K562 (cell line): ENCODE measurements at regions not wholly inside any gene's neighbourhood (a gene's known extent, or its start where the extent isn't known, plus 50 kb on each side); places are given as distances from the start of the nearest gene placed in this dataset.

Source experiments
- ATAC-seq: fragments of 200-7000 bp; cut with Tn5 transposase; 3 replicates; pipeline ENCODE4 v1.9.1; 2020; ENCODE audit warnings: moderate library complexity
- BruUV-seq: library from RNA; stranded (reverse); fragments of 400-500 nt; replicated peaks from 2 replicates; lab custom pipeline; 2021; lab: Mats Ljungman, UMichigan
- CTCF ChIA-PET: fragments of 300-600 bp; formaldehyde crosslinking; extraction: SDS; loops from one replicate; lab custom pipeline; 2021; ENCODE audit warnings: low intra/inter-chr PET ratio; lab: Yijun Ruan, JAX
- POLR2A ChIA-PET: fragments of 300-600, 350-650 bp; sonication (Branson Sonifier 250); formaldehyde crosslinking; extraction: SDS; loops from one replicate; lab custom pipeline; 2021; ENCODE audit warnings: antibody characterized with exemption, inconsistent platforms; lab: Yijun Ruan, JAX
- DNase-seq, 4 experiments: peaks; one replicate each; pipeline versions ENCODE4 v3.0.0 to v3.0.0-alpha.2; 2011 to 2018; ENCODE audit warnings: low spot score in 3 of 4, mixed read lengths in 3 of 4; ENCODE audit errors: extremely low read depth in 1 of 4
- FAIRE-seq: peaks from 2 replicates; lab custom pipeline; 2011; peaks lifted over from hg19 to GRCh38; lab: Jason Lieb, UNC
- H2AFZ ChIP-seq: 2 replicates; pipeline ENCODE4 v1.6.0; 2011; ENCODE audit warnings: low read depth, low read length, control low read depth, inconsistent platforms
- H3K27ac ChIP-seq: fragments of 200-600 bp; 3 replicates; pipeline ENCODE4 v1.8.0; 2011; ENCODE audit warnings: low read depth, mild to moderate bottlenecking, control low read depth, inconsistent platforms, low read length, moderate library complexity, mixed read lengths; ENCODE audit errors: extremely low read depth
- H3K27me3 ChIP-seq, 2 experiments: fragments of 300-600 bp in 1 of 2; 2 replicates in 1 of 2; 3 replicates in 1 of 2; pipeline versions ENCODE4 v1.6.0 to v1.8.0; 2011; ENCODE audit warnings: inconsistent platforms in 2 of 2, low read length in 2 of 2, mild to moderate bottlenecking in 1 of 2, mixed read lengths in 1 of 2, moderate library complexity in 1 of 2; ENCODE audit not compliant: control insufficient read depth in 2 of 2, insufficient read depth in 2 of 2
- H3K36me3 ChIP-seq: fragments of 300-600 bp; 3 replicates; pipeline ENCODE4 v1.8.0; 2011; ENCODE audit warnings: mild to moderate bottlenecking, low read length, inconsistent platforms; ENCODE audit not compliant: control insufficient read depth, insufficient read depth
- H3K4me1 ChIP-seq, 2 experiments: fragments of 200-600 bp in 1 of 2; replicated peaks in 1 of 2; 2 replicates in 1 of 2; 3 replicates in 1 of 2; pipeline versions ENCODE4 v1.5.1 to v1.8.0; 2011; ENCODE audit warnings: inconsistent platforms in 2 of 2, low read length in 2 of 2, mild to moderate bottlenecking in 1 of 2, mixed read lengths in 1 of 2, moderate library complexity in 1 of 2; ENCODE audit not compliant: control insufficient read depth in 2 of 2, insufficient read depth in 2 of 2
- H3K4me2 ChIP-seq: 2 replicates; pipeline ENCODE4 v1.6.1; 2011; ENCODE audit warnings: low read length, control low read depth, inconsistent platforms, mixed read lengths; ENCODE audit not compliant: insufficient read depth
- H3K4me3 ChIP-seq: fragments of 200-600 bp; sonication (generic), shearing (Covaris generic); 2 replicates; pipeline ENCODE4 v1.5.1; 2016; ENCODE audit warnings: control low read depth, inconsistent platforms
- H3K79me2 ChIP-seq: fragments of 200-600 bp; 3 replicates; pipeline ENCODE4 v1.8.0; 2011; ENCODE audit warnings: low read length, inconsistent platforms; ENCODE audit not compliant: control insufficient read depth, insufficient read depth
- H3K9ac ChIP-seq, 2 experiments: 2 replicates each; pipeline versions ENCODE4 v1.6.0 to v1.6.1; 2011; ENCODE audit warnings: low read depth in 2 of 2, low read length in 2 of 2, control low read depth in 1 of 2, inconsistent platforms in 1 of 2, mild to moderate bottlenecking in 1 of 2, mixed read lengths in 1 of 2; ENCODE audit not compliant: insufficient read depth in 1 of 2
- H3K9me1 ChIP-seq: one replicate; pipeline ENCODE4 v1.6.0; 2011; ENCODE audit warnings: inconsistent platforms, mild to moderate bottlenecking, low read length, moderate library complexity; ENCODE audit not compliant: control insufficient read depth, insufficient read depth
- H3K9me3 ChIP-seq: replicated peaks from 2 replicates; pipeline ENCODE4 v1.5.1; 2011; ENCODE audit warnings: low read depth, low read length, inconsistent platforms; ENCODE audit not compliant: control insufficient read depth, insufficient read depth
- H4K20me1 ChIP-seq: replicated peaks from 2 replicates; pipeline ENCODE4 v1.6.1; 2011; ENCODE audit warnings: low read length, inconsistent platforms, mixed read lengths; ENCODE audit not compliant: control insufficient read depth, insufficient read depth
- CCNT2 ChIP-seq: IDR thresholded peaks from 2 replicates; pipeline ENCODE4 v1.6.1; 2011; ENCODE audit warnings: borderline replicate concordance, low read depth, mild to moderate bottlenecking, moderate library complexity, mixed read lengths, low read length; ENCODE audit not compliant: insufficient read length; ENCODE audit errors: extremely low read depth
- CREB1 ChIP-seq, 2 experiments: sonication (generic) in 1 of 2; formaldehyde crosslinking in 1 of 2; IDR thresholded peaks; 2 replicates each; pipeline versions ENCODE4 v1.6.1 to v1.8.0; 2012 to 2022; ENCODE audit warnings: inconsistent platforms in 1 of 2, mild to moderate bottlenecking in 1 of 2, missing genetic modification reagents in 1 of 2, moderate library complexity in 1 of 2
- DMBX1 ChIP-seq: fragments of 250-450 bp; sonication (Bioruptor Pico); IDR thresholded peaks from 2 replicates; pipeline ENCODE4 v1.8.0; 2022; ENCODE audit warnings: inconsistent platforms, mild to moderate bottlenecking, moderate library complexity, borderline replicate concordance
- EGR1 ChIP-seq: fragments of 450-650 bp; conservative IDR thresholded peaks from 2 replicates; pipeline ENCODE4 v1.6.1; 2017; ENCODE audit warnings: mild to moderate bottlenecking
- FOSL1 ChIP-seq: fragments of 200-800 bp; sonication (Bioruptor generic); conservative IDR thresholded peaks from 2 replicates; pipeline ENCODE4 v1.6.1; 2016; ENCODE audit warnings: missing genetic modification characterization, missing compliant biosample characterization
- JUND ChIP-seq, 2 experiments: IDR thresholded peaks; 2 replicates in 1 of 2; 3 replicates in 1 of 2; pipeline ENCODE4 v1.6.1; 2011; ENCODE audit warnings: borderline replicate concordance in 2 of 2, low read depth in 2 of 2, low read length in 2 of 2, improper control_type of control experiment in 1 of 2, missing biosample characterization in 1 of 2, missing genetic modification characterization in 1 of 2, missing genetic modification reagents in 1 of 2
- MEIS2 ChIP-seq: fragments of 450-650 bp; IDR thresholded peaks from 2 replicates; pipeline ENCODE4 v1.6.1; 2014; ENCODE audit warnings: mild to moderate bottlenecking; ENCODE audit not compliant: partially characterized antibody
- NCOA1 ChIP-seq: fragments of 450-650 bp; IDR thresholded peaks from 2 replicates; pipeline ENCODE4 v1.6.1; 2016; ENCODE audit warnings: low read depth
- NFE2 ChIP-seq: IDR thresholded peaks from 2 replicates; pipeline ENCODE4 v1.6.1; 2014; ENCODE audit warnings: antibody characterized with exemption, low read depth
- NR2F6 ChIP-seq: fragments of 450-650 bp; formaldehyde crosslinking; IDR thresholded peaks from 2 replicates; pipeline ENCODE4 v1.4.0; 2020; ENCODE audit warnings: mild to moderate bottlenecking
- SMAD3 ChIP-seq: fragments of 450-650 bp; formaldehyde crosslinking; conservative IDR thresholded peaks from 2 replicates; pipeline ENCODE4 v1.4.0; 2020; ENCODE audit warnings: mild to moderate bottlenecking
- U2AF1 ChIP-seq: fragments of 200-400 bp; formaldehyde crosslinking; optimal IDR thresholded peaks from 2 replicates; pipeline ENCODE3; 2017; ENCODE audit warnings: mild to moderate bottlenecking, low read depth, low read length, moderate library complexity
- ZFP1 ChIP-seq: fragments of 450-650 bp; formaldehyde crosslinking; IDR thresholded peaks from 2 replicates; pipeline ENCODE4 v1.4.0; 2020; ENCODE audit warnings: mild to moderate bottlenecking, mixed read lengths
- ZKSCAN8 ChIP-seq: fragments of 200-800 bp; sonication (Bioruptor generic); IDR thresholded peaks from 2 replicates; pipeline ENCODE4 v1.6.1; 2016; ENCODE audit warnings: missing genetic modification characterization, missing compliant biosample characterization
- ZNF217 ChIP-seq: sonication (generic); formaldehyde crosslinking; IDR thresholded peaks from 2 replicates; pipeline ENCODE4 v1.8.0; 2022; ENCODE audit warnings: mild to moderate bottlenecking, missing genetic modification reagents
- ZNF316 ChIP-seq: fragments of 450-650 bp; IDR thresholded peaks from 2 replicates; pipeline ENCODE4 v1.6.1; 2016
- in situ Hi-C: fragments of 300-500 bp; cut with MboI; formaldehyde crosslinking; loops from 4 replicates; pipeline ENCODE4 v1.15.0; 2018; ENCODE audit warnings: inconsistent platforms, mixed read lengths
- intact Hi-C: fragments of 100-400 bp; cut with micrococcal nuclease; formaldehyde crosslinking; loops from 2 replicates; pipeline ENCODE4 v1.14.2; 2022
- TF ChIP-seq, protein P1 (sequence below): sonication (generic); formaldehyde crosslinking; IDR thresholded peaks from 2 replicates; pipeline ENCODE4 v1.8.1; 2023; ENCODE audit warnings: mild to moderate bottlenecking, missing genetic modification reagents, moderate library complexity
- TF ChIP-seq, protein P2 (sequence below), 2 experiments: IDR thresholded peaks in 1 of 2; conservative IDR thresholded peaks in 1 of 2; 2 replicates each; pipeline ENCODE4 v1.6.1; 2016; ENCODE audit warnings: low read depth in 2 of 2, mild to moderate bottlenecking in 1 of 2, missing compliant biosample characterization in 1 of 2, missing genetic modification characterization in 1 of 2, moderate library complexity in 1 of 2
- TF ChIP-seq, protein P3 (sequence below): sonication (generic); formaldehyde crosslinking; IDR thresholded peaks from 2 replicates; pipeline ENCODE4 v1.8.0; 2022; ENCODE audit warnings: missing genetic modification reagents, mild to moderate bottlenecking, borderline replicate concordance

DNA sequence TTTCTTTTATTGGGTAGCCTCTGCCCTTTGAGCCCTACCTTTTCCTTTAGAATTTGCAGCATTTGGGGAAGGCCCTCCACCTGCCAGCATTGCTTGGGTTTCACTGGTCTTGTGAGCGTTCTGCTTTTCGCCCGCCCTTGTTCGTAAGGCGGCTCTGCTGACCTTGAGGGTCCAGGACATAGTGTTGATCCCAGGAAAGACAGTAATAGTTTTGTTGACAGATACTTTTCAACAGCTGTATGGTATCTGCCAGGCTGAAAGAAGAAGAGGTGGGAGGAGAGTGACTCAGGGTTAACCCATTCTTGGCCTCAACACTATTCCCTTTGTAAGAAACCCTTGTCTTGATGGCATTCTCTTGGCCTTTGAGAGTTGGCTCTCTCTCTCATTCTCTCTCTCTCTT lies 113.4 kb upstream of the SPAG17 start (continued):
- TF ChIP-seq, protein P1, sequence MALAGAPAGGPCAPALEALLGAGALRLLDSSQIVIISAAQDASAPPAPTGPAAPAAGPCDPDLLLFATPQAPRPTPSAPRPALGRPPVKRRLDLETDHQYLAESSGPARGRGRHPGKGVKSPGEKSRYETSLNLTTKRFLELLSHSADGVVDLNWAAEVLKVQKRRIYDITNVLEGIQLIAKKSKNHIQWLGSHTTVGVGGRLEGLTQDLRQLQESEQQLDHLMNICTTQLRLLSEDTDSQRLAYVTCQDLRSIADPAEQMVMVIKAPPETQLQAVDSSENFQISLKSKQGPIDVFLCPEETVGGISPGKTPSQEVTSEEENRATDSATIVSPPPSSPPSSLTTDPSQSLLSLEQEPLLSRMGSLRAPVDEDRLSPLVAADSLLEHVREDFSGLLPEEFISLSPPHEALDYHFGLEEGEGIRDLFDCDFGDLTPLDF (CRISPR knock-in tag): no peak
- TF ChIP-seq FOSL1 (tag) (peak; percentile 35; the same call in 1 of the 2 replicates), DMBX1 (peak; percentile 69; the same call in 1 of the 2 replicates), NR2F6 (no peak), ZNF217 (no peak), NFE2 (peak; percentile 21; the same call in 1 of the 2 replicates), EGR1 (peak; percentile 49), JUND (IDR thresholded peaks at IDR 0.05; ENCODE audit: borderline replicate concordance, low read depth, low read length) (peak; percentile 35; the same call in 1 of the 2 replicates), JUND (tag; IDR thresholded peaks at IDR 0.05; ENCODE audit: borderline replicate concordance, low read depth, low read length) (peak; percentile 87; the same call in 2 of the 3 replicates), MEIS2 (peak; percentile 87), ZKSCAN8 (peak; percentile 31; the same call in 1 of the 2 replicates), CREB1 (IDR thresholded peaks at IDR 0.05) (no peak), CREB1 (CRISPR knock-in tag; IDR thresholded peaks at IDR 0.05) (no peak)

DNA sequence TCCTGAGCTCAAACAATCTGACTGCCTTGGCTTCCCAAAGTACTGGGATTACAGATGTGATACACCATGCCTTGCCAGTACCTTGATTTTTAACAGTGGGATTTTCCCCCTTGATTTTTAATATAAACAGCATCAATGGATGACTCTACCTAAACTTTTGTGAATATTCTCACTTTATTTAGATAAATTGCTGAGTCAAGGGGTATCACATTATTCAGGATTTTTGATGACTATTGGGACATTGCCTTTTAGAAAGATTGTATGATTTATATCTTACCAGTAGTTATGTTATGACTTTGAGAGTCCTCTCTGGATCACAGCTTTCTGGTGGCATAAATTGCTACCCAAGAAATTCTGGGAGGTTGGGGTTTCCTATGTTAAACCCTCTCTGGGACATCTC lies 112.5 kb upstream of the SPAG17 start:
- DNase-seq (no peak), FAIRE-seq (no peak), ATAC-seq (no peak)
- ChIA-PET POLR2A (no interaction called here), CTCF (no interaction called here)
- Histone ChIP-seq H3K9me3 (no peaks in the 10 kb centered on the region), H3K9me1 (no peaks in the 10 kb centered on the region), H3K9ac (no peak overlapping the region), H3K27ac (no peak overlapping the region), H3K4me2 (no peak overlapping the region), H2AFZ (no peak overlapping the region), H3K36me3 (no peaks in the 10 kb centered on the region), H3K4me1 (no peaks in the 10 kb centered on the region), H4K20me1 (no peaks in the 10 kb centered on the region), H3K79me2 (no peaks in the 10 kb centered on the region), H3K4me3 (no peak overlapping the region), H3K27me3 (no peaks in the 10 kb centered on the region)
- no TSS peak for BruUV-seq
- in situ Hi-C loops (no loop called here), intact Hi-C loops (no loop called here)
- TF ChIP-seq ZNF316 (peak; percentile 64), CCNT2 (no peak), SMAD3 (no peak), NCOA1 (no peak), ZFP1 (CRISPR knock-in tag) (no peak), U2AF1 (no peak)
- TF ChIP-seq, protein P2, sequence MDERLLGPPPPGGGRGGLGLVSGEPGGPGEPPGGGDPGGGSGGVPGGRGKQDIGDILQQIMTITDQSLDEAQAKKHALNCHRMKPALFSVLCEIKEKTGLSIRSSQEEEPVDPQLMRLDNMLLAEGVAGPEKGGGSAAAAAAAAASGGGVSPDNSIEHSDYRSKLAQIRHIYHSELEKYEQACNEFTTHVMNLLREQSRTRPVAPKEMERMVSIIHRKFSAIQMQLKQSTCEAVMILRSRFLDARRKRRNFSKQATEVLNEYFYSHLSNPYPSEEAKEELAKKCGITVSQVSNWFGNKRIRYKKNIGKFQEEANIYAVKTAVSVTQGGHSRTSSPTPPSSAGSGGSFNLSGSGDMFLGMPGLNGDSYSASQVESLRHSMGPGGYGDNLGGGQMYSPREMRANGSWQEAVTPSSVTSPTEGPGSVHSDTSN (CRISPR knock-in tag; IDR thresholded peaks at IDR 0.05; ENCODE audit: low read depth): no peak
- TF ChIP-seq, protein P2 (tag; conservative IDR thresholded peaks at IDR 0.05; ENCODE audit: low read depth): no peak
- TF ChIP-seq, protein P3, sequence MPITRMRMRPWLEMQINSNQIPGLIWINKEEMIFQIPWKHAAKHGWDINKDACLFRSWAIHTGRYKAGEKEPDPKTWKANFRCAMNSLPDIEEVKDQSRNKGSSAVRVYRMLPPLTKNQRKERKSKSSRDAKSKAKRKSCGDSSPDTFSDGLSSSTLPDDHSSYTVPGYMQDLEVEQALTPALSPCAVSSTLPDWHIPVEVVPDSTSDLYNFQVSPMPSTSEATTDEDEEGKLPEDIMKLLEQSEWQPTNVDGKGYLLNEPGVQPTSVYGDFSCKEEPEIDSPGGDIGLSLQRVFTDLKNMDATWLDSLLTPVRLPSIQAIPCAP: no peak
